ENCODE measurements at regions not wholly inside any gene's neighbourhood (a gene's known extent, or its start where the extent isn't known, plus 50 kb on each side); places are given as distances from the start of the nearest gene placed in this dataset.

DNA sequence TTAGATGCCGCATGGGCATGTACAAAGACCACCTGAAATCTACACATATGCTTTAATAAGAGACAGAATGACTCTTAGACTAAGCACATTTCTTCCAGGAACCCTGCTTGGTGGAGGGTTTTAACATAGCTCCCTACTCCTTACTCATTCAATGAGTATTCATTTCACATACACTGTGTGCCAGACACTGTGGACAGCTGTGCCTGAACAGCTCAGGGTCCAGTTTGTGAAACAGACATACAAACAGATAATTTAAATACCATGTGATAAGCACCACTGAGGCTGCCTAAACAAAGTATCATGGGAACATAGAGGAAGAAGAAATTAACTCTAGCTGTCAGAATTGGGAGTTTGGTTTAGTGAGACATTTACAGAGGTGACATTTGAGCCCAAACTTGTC, 65.2 kb upstream of the ITPRID1 start:
- Histone ChIP-seq H3K9me3 (ENCODE audit: control insufficient read depth in 4 of 4, low read length in 3 of 4) (no peaks in the 10 kb centered on the region), H3K4me1 (ENCODE audit: control insufficient read depth in 4 of 4, insufficient read depth in 4 of 4, low read length in 3 of 4) (no peaks in the 10 kb centered on the region), H3K9ac (ENCODE audit: low read depth in 1 of 2, low read length in 2 of 2) (no peak overlapping the region), H3K4me3 (ENCODE audit: low read depth in 1 of 3, low read length in 3 of 3) (no peak overlapping the region), H3K27me3 (ENCODE audit: control insufficient read depth in 4 of 4, insufficient read depth in 4 of 4, low read length in 3 of 4) (peaks cover 0 to 3% (median 0%) of the 10 kb centered on the region in 4 donors), H3K27ac (ENCODE audit: low read depth in 1 of 2, low read length in 2 of 2) (no peak overlapping the region), H3K36me3 (ENCODE audit: control insufficient read depth in 4 of 4, insufficient read depth in 3 of 4, low read depth in 1 of 4, low read length in 3 of 4) (no peaks in the 10 kb centered on the region)
- TF ChIP-seq GABPA (IDR thresholded peaks at IDR 0.05 in 1 of 2, conservative IDR thresholded peaks at IDR 0.05 in 1 of 2) (no peak), RXRA (IDR thresholded peaks at IDR 0.05) (no peak), TAF1 (conservative IDR thresholded peaks at IDR 0.05) (no peak), NR2F2 (IDR thresholded peaks at IDR 0.05) (no peak), ZBTB33 (IDR thresholded peaks at IDR 0.05) (no peak), HNF4A (conservative IDR thresholded peaks at IDR 0.05) (no peak), SP1 (IDR thresholded peaks at IDR 0.05) (no peak), YY1 (IDR thresholded peaks at IDR 0.05) (no peak)
- 93% methylated on average over 1 of the region's 1 CpG for whole genome bisulfite sequencing
- no peak for DNase-seq (ENCODE audit: low spot score)

GRCh38 chr7:31455844-31456243, 58.0 kb upstream of the ITPRID1 start:
- no peaks in the 10 kb centered on the region for H3K36me3 ChIP-seq (ENCODE audit: control insufficient read depth in 4 of 4, insufficient read depth in 3 of 4, low read depth in 1 of 4, low read length in 3 of 4)
- H3K27me3 ChIP-seq (ENCODE audit: control insufficient read depth in 4 of 4, insufficient read depth in 4 of 4, low read length in 3 of 4) = no peaks in the 10 kb centered on the region
- no peak for DNase-seq (ENCODE audit: low spot score)
- no peak overlapping the region for H3K27ac ChIP-seq (ENCODE audit: low read depth in 1 of 2, low read length in 2 of 2)
- no peak overlapping the region for H3K9ac ChIP-seq (ENCODE audit: low read depth in 1 of 2, low read length in 2 of 2)
- H3K4me3 ChIP-seq (ENCODE audit: low read depth in 1 of 3, low read length in 3 of 3) = no peak overlapping the region
- H3K9me3 ChIP-seq (ENCODE audit: control insufficient read depth in 4 of 4, low read length in 3 of 4) = no peaks in the 10 kb centered on the region
- WGBS = 85% methylated on average over 5 of the region's 5 CpGs
- H3K4me1 ChIP-seq (ENCODE audit: control insufficient read depth in 4 of 4, insufficient read depth in 4 of 4, low read length in 3 of 4) = no peaks in the 10 kb centered on the region
- TF ChIP-seq EGR1 (IDR thresholded peaks at IDR 0.05; ENCODE audit: low read depth in 2 of 2) (no peak), NR2F2 (IDR thresholded peaks at IDR 0.05) (no peak), ZBTB33 (IDR thresholded peaks at IDR 0.05) (no peak), RAD21 (IDR thresholded peaks at IDR 0.05) (no peak), FOXA1 (IDR thresholded peaks at IDR 0.05) (no peak), SP1 (IDR thresholded peaks at IDR 0.05) (no peak), YY1 (IDR thresholded peaks at IDR 0.05) (no peak), MAX (IDR thresholded peaks at IDR 0.05) (no peak), ATF3 (IDR thresholded peaks at IDR 0.05) (no peak), FOXA2 (IDR thresholded peaks at IDR 0.05) (no peak), JUND (IDR thresholded peaks at IDR 0.05) (no peak), HNF4G (IDR thresholded peaks at IDR 0.05) (no peak), REST (IDR thresholded peaks at IDR 0.05) (no peak), GABPA (IDR thresholded peaks at IDR 0.05 in 1 of 2, conservative IDR thresholded peaks at IDR 0.05 in 1 of 2) (no peak), TAF1 (conservative IDR thresholded peaks at IDR 0.05) (no peak), CTCF (IDR thresholded peaks at IDR 0.05; ENCODE audit: low read depth, low read length, missing input control) (no peak), HNF4A (conservative IDR thresholded peaks at IDR 0.05) (no peak), RXRA (IDR thresholded peaks at IDR 0.05) (no peak)

Data from liver (tissue), 8 donors.